ENCODE measurements at regions not wholly inside any gene's neighbourhood (a gene's known extent, or its start where the extent isn't known, plus 50 kb on each side); places are given as distances from the start of the nearest gene placed in this dataset.

- H3K27me3 ChIP-seq (ENCODE audit: insufficient read depth, low read length), result no peaks in the 10 kb centered on the region
- Mint-ChIP-seq H3K4me1 (ENCODE audit: low read depth, unreplicated experiment) (peaks cover 23% of the 10 kb centered on the region), H3K4me3 (ENCODE audit: unreplicated experiment) (no peak overlapping the region), H3K36me3 (ENCODE audit: low read depth, unreplicated experiment) (no peaks in the 10 kb centered on the region), H3K9me3 (ENCODE audit: unreplicated experiment) (peaks cover 2% of the 10 kb centered on the region), H3K27ac (ENCODE audit: unreplicated experiment) (no peak overlapping the region), H3K27me3 (ENCODE audit: low read depth, unreplicated experiment) (no peaks in the 10 kb centered on the region)
- no peak for FAIRE-seq
- no peaks in the 10 kb centered on the region for H3K9me3 ChIP-seq (ENCODE audit: insufficient read depth, low read depth, low read length)
- no peak overlapping the region for H3K4me2 ChIP-seq (ENCODE audit: low read length)
- H3K9ac ChIP-seq (ENCODE audit: low read length), result no peak overlapping the region
- H3K79me2 ChIP-seq (ENCODE audit: insufficient read depth, low read length), result no peaks in the 10 kb centered on the region
- no peak overlapping the region for H3K27ac ChIP-seq (ENCODE audit: low read depth, low read length)
- H4K20me1 ChIP-seq (ENCODE audit: insufficient read depth, low read length), result no peaks in the 10 kb centered on the region
- no peaks in the 10 kb centered on the region for H3K36me3 ChIP-seq (ENCODE audit: insufficient read depth, low read length)
- no peak overlapping the region for H2AFZ ChIP-seq (ENCODE audit: low read depth, low read length)
- no peak overlapping the region for H3K4me3 ChIP-seq (ENCODE audit: insufficient read depth, low read depth, low read length)
- TF ChIP-seq EZH2 (IDR thresholded peaks at IDR 0.05; ENCODE audit: insufficient read depth, low read length) (no peak), CTCF (IDR thresholded peaks at IDR 0.05; ENCODE audit: insufficient read depth, low read depth, low read length) (no peak)
- DNase-seq (ENCODE audit: low read depth), result no peak
- H3K4me1 ChIP-seq (ENCODE audit: insufficient read depth, low read length), result peaks cover 14% of the 10 kb centered on the region
Observed at GRCh38 chr10:18735711-18736110, 76.5 kb downstream of the ARL5B start.

- H3K9me3 Mint-ChIP-seq (ENCODE audit: unreplicated experiment), result peaks cover 2% of the 10 kb centered on the region
- H3K4me1 ChIP-seq (ENCODE audit: insufficient read depth, low read length), result peaks cover 14% of the 10 kb centered on the region
- H3K4me3 ChIP-seq (ENCODE audit: insufficient read depth, low read depth, low read length), result no peak overlapping the region
- no peak overlapping the region for H3K27ac Mint-ChIP-seq (ENCODE audit: unreplicated experiment)
- H3K4me2 ChIP-seq (ENCODE audit: low read length), result peak overlapping the region; percentile 53
- no peaks in the 10 kb centered on the region for H3K27me3 Mint-ChIP-seq (ENCODE audit: low read depth, unreplicated experiment)
- H3K36me3 Mint-ChIP-seq (ENCODE audit: low read depth, unreplicated experiment), result no peaks in the 10 kb centered on the region
- H3K9me3 ChIP-seq (ENCODE audit: insufficient read depth, low read depth, low read length), result no peaks in the 10 kb centered on the region
- H3K36me3 ChIP-seq (ENCODE audit: insufficient read depth, low read length), result no peaks in the 10 kb centered on the region
- H2AFZ ChIP-seq (ENCODE audit: low read depth, low read length), result no peak overlapping the region
- H4K20me1 ChIP-seq (ENCODE audit: insufficient read depth, low read length), result no peaks in the 10 kb centered on the region
- FAIRE-seq (peak; percentile 54), DNase-seq (ENCODE audit: low read depth) (peak; percentile 64)
- H3K27ac ChIP-seq (ENCODE audit: low read depth, low read length), result no peak overlapping the region
- no peaks in the 10 kb centered on the region for H3K79me2 ChIP-seq (ENCODE audit: insufficient read depth, low read length)
- peaks cover 23% of the 10 kb centered on the region for H3K4me1 Mint-ChIP-seq (ENCODE audit: low read depth, unreplicated experiment)
- no peak for TF ChIP-seq CTCF (IDR thresholded peaks at IDR 0.05; ENCODE audit: insufficient read depth, low read depth, low read length)
- no peak for TF ChIP-seq EZH2 (IDR thresholded peaks at IDR 0.05; ENCODE audit: insufficient read depth, low read length)
- no peak overlapping the region for H3K9ac ChIP-seq (ENCODE audit: low read length)
- no peak overlapping the region for H3K4me3 Mint-ChIP-seq (ENCODE audit: unreplicated experiment)
- H3K27me3 ChIP-seq (ENCODE audit: insufficient read depth, low read length), result no peaks in the 10 kb centered on the region
Observed at GRCh38 chr10:18737236-18737635, 78.0 kb downstream of the ARL5B start.

- Mint-ChIP-seq H3K4me1 (ENCODE audit: low read depth, unreplicated experiment) (peaks cover 23% of the 10 kb centered on the region), H3K27ac (ENCODE audit: unreplicated experiment) (no peak overlapping the region), H3K27me3 (ENCODE audit: low read depth, unreplicated experiment) (no peaks in the 10 kb centered on the region), H3K9me3 (ENCODE audit: unreplicated experiment) (peaks cover 2% of the 10 kb centered on the region), H3K36me3 (ENCODE audit: low read depth, unreplicated experiment) (no peaks in the 10 kb centered on the region), H3K4me3 (ENCODE audit: unreplicated experiment) (no peak overlapping the region)
- TF ChIP-seq CTCF (IDR thresholded peaks at IDR 0.05; ENCODE audit: insufficient read depth, low read depth, low read length) (no peak), EZH2 (IDR thresholded peaks at IDR 0.05; ENCODE audit: insufficient read depth, low read length) (no peak)
- no peak overlapping the region for H2AFZ ChIP-seq (ENCODE audit: low read depth, low read length)
- H3K9ac ChIP-seq (ENCODE audit: low read length), result no peak overlapping the region
- peak overlapping the region; percentile 53 for H3K4me2 ChIP-seq (ENCODE audit: low read length)
- no peaks in the 10 kb centered on the region for H3K9me3 ChIP-seq (ENCODE audit: insufficient read depth, low read depth, low read length)
- no peaks in the 10 kb centered on the region for H3K27me3 ChIP-seq (ENCODE audit: insufficient read depth, low read length)
- no peaks in the 10 kb centered on the region for H4K20me1 ChIP-seq (ENCODE audit: insufficient read depth, low read length)
- H3K27ac ChIP-seq (ENCODE audit: low read depth, low read length), result peak overlapping the region; percentile 4
- H3K4me1 ChIP-seq (ENCODE audit: insufficient read depth, low read length), result peaks cover 14% of the 10 kb centered on the region
- FAIRE-seq, result no peak
- DNase-seq (ENCODE audit: low read depth), result peak; percentile 92
- no peaks in the 10 kb centered on the region for H3K79me2 ChIP-seq (ENCODE audit: insufficient read depth, low read length)
- no peaks in the 10 kb centered on the region for H3K36me3 ChIP-seq (ENCODE audit: insufficient read depth, low read length)
- H3K4me3 ChIP-seq (ENCODE audit: insufficient read depth, low read depth, low read length), result no peak overlapping the region
Observed at GRCh38 chr10:18737841-18738240, 78.6 kb downstream of the ARL5B start.
